NCI-H2227 treated with DMSO at 0.1 percent for 48 hours (cell line): ENCODE measurements at regions not wholly inside any gene's neighbourhood (a gene's known extent, or its start where the extent isn't known, plus 50 kb on each side); places are given as distances from the start of the nearest gene placed in this dataset.

ENCODE experiments used
- DNase-seq: peaks from one replicate; lab custom pipeline; 2025; lab: John Stamatoyannopoulos, UW

- DNase-seq = no peak
These were observed 322.1 kb downstream of the OSTF1 start for GRCh38 chr9:75410405-75410804.

- DNase-seq = no peak
These were observed 326.3 kb downstream of the OSTF1 start for GRCh38 chr9:75414371-75415160.

- DNase-seq = no peak
These were observed 329.2 kb downstream of the OSTF1 start for GRCh38 chr9:75417471-75417870.

- no peak for DNase-seq
These were observed 330.2 kb downstream of the OSTF1 start for GRCh38 chr9:75418518-75418917.

- DNase-seq = no peak
These were observed 334.7 kb downstream of the OSTF1 start for GRCh38 chr9:75422944-75423522.

GRCh38 chr9:75429531-75430475, 341.5 kb downstream of the OSTF1 start:
- no peak for DNase-seq

GRCh38 chr9:75431375-75431774, 343.1 kb downstream of the OSTF1 start:
- DNase-seq = no peak

- no peak for DNase-seq
These were observed 344.1 kb downstream of the OSTF1 start for GRCh38 chr9:75432386-75432785.

- no peak for DNase-seq
These were observed 344.6 kb downstream of the OSTF1 start for GRCh38 chr9:75432888-75433287.

- DNase-seq = no peak
These were observed 350.4 kb downstream of the OSTF1 start for GRCh38 chr9:75438716-75439115.

GRCh38 chr9:75440914-75441313, 352.6 kb downstream of the OSTF1 start:
- DNase-seq = no peak

- DNase-seq = no peak
These were observed 356.8 kb downstream of the OSTF1 start for GRCh38 chr9:75445144-75445543.

GRCh38 chr9:75447281-75447680, 359.0 kb downstream of the OSTF1 start:
- DNase-seq = no peak

GRCh38 chr9:75448281-75448680, 360.0 kb downstream of the OSTF1 start:
- no peak for DNase-seq

- no peak for DNase-seq
These were observed 360.6 kb downstream of the OSTF1 start for GRCh38 chr9:75448955-75449354.

- no peak for DNase-seq
These were observed 362.7 kb downstream of the OSTF1 start for GRCh38 chr9:75451045-75451444.

GRCh38 chr9:75451505-75451904, 363.2 kb downstream of the OSTF1 start:
- DNase-seq = no peak

GRCh38 chr9:75452512-75452911, 364.2 kb downstream of the OSTF1 start:
- no peak for DNase-seq

- no peak for DNase-seq
These were observed 365.7 kb downstream of the OSTF1 start for GRCh38 chr9:75454043-75454442.

GRCh38 chr9:75454891-75455290, 366.6 kb downstream of the OSTF1 start:
- DNase-seq = no peak

- DNase-seq = no peak
These were observed 367.2 kb downstream of the OSTF1 start for GRCh38 chr9:75455444-75455921.

- DNase-seq = no peak
These were observed 368.4 kb downstream of the OSTF1 start for GRCh38 chr9:75456698-75457097.
